ENCODE measurements at regions not wholly inside any gene's neighbourhood (a gene's known extent, or its start where the extent isn't known, plus 50 kb on each side); places are given as distances from the start of the nearest gene placed in this dataset.

DNA sequence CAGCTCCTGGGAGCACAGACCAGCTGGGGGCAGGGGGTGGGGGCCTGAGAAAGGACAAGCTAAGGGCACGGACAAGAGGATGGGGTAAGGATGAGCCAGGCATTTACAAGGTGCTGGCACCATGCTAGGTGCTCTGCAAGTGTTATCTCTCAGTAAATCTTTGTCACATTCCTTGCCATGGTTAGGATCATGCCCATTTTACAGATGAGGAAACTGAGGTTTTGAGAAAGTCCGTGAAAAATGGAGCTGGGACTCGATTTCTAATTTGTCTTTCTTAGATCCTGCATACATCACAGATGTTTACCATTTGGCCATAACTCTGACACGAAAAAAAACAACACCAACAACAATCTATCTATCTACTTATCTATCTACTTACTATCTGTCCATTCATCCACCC is 429.7 kb downstream of the MIAT start:
- TF ChIP-seq, protein P1, sequence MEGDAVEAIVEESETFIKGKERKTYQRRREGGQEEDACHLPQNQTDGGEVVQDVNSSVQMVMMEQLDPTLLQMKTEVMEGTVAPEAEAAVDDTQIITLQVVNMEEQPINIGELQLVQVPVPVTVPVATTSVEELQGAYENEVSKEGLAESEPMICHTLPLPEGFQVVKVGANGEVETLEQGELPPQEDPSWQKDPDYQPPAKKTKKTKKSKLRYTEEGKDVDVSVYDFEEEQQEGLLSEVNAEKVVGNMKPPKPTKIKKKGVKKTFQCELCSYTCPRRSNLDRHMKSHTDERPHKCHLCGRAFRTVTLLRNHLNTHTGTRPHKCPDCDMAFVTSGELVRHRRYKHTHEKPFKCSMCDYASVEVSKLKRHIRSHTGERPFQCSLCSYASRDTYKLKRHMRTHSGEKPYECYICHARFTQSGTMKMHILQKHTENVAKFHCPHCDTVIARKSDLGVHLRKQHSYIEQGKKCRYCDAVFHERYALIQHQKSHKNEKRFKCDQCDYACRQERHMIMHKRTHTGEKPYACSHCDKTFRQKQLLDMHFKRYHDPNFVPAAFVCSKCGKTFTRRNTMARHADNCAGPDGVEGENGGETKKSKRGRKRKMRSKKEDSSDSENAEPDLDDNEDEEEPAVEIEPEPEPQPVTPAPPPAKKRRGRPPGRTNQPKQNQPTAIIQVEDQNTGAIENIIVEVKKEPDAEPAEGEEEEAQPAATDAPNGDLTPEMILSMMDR (IDR thresholded peaks at IDR 0.05) = no peak
- TF ChIP-seq POLR2A (IDR thresholded peaks at IDR 0.05) = no peak
